ENCODE measurements at regions not wholly inside any gene's neighbourhood (a gene's known extent, or its start where the extent isn't known, plus 50 kb on each side); places are given as distances from the start of the nearest gene placed in this dataset.

DNA sequence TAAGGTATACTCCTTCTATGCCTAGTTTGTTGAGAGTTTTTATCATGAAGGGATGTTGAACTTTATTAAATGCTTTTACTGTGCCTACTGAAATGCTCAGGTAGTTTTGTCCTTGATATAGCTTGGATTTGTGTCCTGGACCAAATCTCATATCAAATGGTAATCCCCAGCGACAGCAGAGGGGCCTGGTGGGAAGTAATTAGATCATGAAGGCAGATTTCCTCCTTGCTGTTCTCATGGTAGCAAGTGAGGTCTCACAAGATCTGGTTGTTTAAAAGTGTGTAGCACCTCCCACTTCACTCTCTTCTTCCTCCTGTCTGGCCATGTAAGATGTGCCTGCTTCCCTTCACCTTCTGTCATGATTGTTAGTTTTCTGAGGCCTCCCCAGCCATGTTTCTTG is 78.2 kb downstream of the KIF2B start:
- H3K4me3 ChIP-seq (IDR thresholded peaks at IDR 0.05; ENCODE audit: insufficient read depth, low read depth, low read length): no peak overlapping the region

DNA sequence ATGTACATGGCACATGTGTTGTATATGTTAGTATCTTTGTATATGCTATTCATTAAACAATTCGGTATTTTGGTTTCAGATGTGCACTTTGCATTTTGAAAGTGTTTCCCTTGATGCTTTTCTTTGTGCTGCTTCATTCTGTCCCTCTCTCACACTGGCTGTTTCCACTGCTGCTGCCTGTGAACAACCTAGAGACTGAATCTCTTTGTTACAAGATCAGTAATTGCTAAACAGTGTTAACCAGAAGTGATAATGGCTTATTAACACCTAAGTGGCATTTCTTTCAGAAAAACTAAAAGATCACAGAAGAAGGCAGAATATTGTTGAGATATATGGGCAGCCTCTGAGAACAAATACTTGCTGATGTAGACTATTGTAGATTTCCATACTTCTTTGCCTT is 84.7 kb downstream of the KIF2B start:
- no peak overlapping the region for H2AFZ ChIP-seq (ENCODE audit: low read depth)

More for the DNA sequence above, 78.2 kb downstream of the KIF2B start:
- Histone ChIP-seq H4K20me1 (ENCODE audit: insufficient read depth) (no peaks in the 10 kb centered on the region), H3K27ac (no peak overlapping the region), H3K27me3 (ENCODE audit: insufficient read depth, low read depth) (no peaks in the 10 kb centered on the region), H3K36me3 (ENCODE audit: insufficient read depth) (no peaks in the 10 kb centered on the region), H3K4me2 (no peak overlapping the region), H3K4me1 (ENCODE audit: low read depth, poor library complexity, severe bottlenecking) (no peaks in the 10 kb centered on the region), H3K9ac (no peak overlapping the region), H2AFZ (ENCODE audit: low read depth) (no peak overlapping the region), H3K79me2 (ENCODE audit: insufficient read depth, low read depth) (no peaks in the 10 kb centered on the region)
- TF ChIP-seq, protein P1, sequence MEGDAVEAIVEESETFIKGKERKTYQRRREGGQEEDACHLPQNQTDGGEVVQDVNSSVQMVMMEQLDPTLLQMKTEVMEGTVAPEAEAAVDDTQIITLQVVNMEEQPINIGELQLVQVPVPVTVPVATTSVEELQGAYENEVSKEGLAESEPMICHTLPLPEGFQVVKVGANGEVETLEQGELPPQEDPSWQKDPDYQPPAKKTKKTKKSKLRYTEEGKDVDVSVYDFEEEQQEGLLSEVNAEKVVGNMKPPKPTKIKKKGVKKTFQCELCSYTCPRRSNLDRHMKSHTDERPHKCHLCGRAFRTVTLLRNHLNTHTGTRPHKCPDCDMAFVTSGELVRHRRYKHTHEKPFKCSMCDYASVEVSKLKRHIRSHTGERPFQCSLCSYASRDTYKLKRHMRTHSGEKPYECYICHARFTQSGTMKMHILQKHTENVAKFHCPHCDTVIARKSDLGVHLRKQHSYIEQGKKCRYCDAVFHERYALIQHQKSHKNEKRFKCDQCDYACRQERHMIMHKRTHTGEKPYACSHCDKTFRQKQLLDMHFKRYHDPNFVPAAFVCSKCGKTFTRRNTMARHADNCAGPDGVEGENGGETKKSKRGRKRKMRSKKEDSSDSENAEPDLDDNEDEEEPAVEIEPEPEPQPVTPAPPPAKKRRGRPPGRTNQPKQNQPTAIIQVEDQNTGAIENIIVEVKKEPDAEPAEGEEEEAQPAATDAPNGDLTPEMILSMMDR (conservative IDR thresholded peaks at IDR 0.05; ENCODE audit: low read depth, low read length): no peak

DNA sequence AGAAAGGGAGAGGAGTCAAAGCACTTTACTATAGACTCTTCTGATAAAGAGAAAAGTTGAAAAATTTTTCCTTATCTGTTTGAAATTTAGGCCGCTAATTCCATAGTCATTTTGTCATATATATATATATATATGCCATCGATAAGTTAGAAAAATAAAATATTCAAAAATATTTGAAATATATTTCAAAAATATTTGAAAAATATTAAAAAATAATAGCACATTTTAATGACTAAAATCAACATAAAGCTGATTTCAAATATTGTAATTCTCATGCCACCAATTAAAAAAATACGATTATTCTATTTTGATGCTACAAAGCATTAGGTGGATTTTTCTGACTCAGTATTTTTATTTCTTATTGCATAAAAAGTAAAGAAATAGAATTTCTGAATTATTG is 87.1 kb downstream of the KIF2B start:
- no peaks in the 10 kb centered on the region for H3K4me1 ChIP-seq (ENCODE audit: low read depth, poor library complexity, severe bottlenecking)
- no peak overlapping the region for H3K9ac ChIP-seq
- no peaks in the 10 kb centered on the region for H4K20me1 ChIP-seq (ENCODE audit: insufficient read depth)
- H3K4me2 ChIP-seq: no peak overlapping the region
- H3K4me3 ChIP-seq (IDR thresholded peaks at IDR 0.05; ENCODE audit: insufficient read depth, low read depth, low read length): no peak overlapping the region
- TF ChIP-seq, protein P1 (conservative IDR thresholded peaks at IDR 0.05; ENCODE audit: low read depth, low read length): no peak
- H3K27me3 ChIP-seq (ENCODE audit: insufficient read depth, low read depth): no peaks in the 10 kb centered on the region
- H3K79me2 ChIP-seq (ENCODE audit: insufficient read depth, low read depth): no peaks in the 10 kb centered on the region
- H2AFZ ChIP-seq (ENCODE audit: low read depth): no peak overlapping the region
- no peak overlapping the region for H3K27ac ChIP-seq
- no peaks in the 10 kb centered on the region for H3K36me3 ChIP-seq (ENCODE audit: insufficient read depth)

More for the DNA sequence above, 84.7 kb downstream of the KIF2B start:
- Histone ChIP-seq H3K4me2 (no peak overlapping the region), H3K9ac (no peak overlapping the region), H3K27ac (no peak overlapping the region), H3K4me1 (ENCODE audit: low read depth, poor library complexity, severe bottlenecking) (no peaks in the 10 kb centered on the region), H3K79me2 (ENCODE audit: insufficient read depth, low read depth) (no peaks in the 10 kb centered on the region), H3K27me3 (ENCODE audit: insufficient read depth, low read depth) (no peaks in the 10 kb centered on the region), H4K20me1 (ENCODE audit: insufficient read depth) (no peaks in the 10 kb centered on the region), H3K4me3 (IDR thresholded peaks at IDR 0.05; ENCODE audit: insufficient read depth, low read depth, low read length) (no peak overlapping the region), H3K36me3 (ENCODE audit: insufficient read depth) (no peaks in the 10 kb centered on the region)
- TF ChIP-seq, protein P1 (conservative IDR thresholded peaks at IDR 0.05; ENCODE audit: low read depth, low read length): no peak

DNA sequence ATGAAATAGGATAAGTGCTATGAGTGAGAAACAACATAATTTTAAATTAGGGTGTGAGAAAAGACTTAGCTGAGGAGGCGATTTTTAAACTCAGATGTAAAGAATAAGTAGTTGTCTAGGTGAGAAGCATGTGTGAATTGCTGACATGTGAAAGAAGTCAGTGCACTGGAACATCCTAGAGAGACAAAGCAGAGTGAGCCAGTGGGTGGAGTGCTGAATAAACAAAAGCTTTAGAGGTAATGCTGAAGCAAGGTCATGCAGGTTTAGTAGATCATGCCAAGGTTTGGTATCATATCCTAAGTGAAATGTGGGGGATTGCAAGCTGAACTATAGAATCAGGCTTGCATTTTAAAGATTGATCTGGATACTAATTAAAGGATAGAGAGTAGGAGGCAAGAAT is 89.4 kb downstream of the KIF2B start:
- Histone ChIP-seq H2AFZ (ENCODE audit: low read depth) (no peak overlapping the region; the same call in 1 of the 2 replicates), H3K36me3 (ENCODE audit: insufficient read depth) (no peaks in the 10 kb centered on the region), H3K27ac (no peak overlapping the region), H4K20me1 (ENCODE audit: insufficient read depth) (no peaks in the 10 kb centered on the region), H3K9ac (no peak overlapping the region), H3K79me2 (ENCODE audit: insufficient read depth, low read depth) (no peaks in the 10 kb centered on the region), H3K4me3 (IDR thresholded peaks at IDR 0.05; ENCODE audit: insufficient read depth, low read depth, low read length) (no peak overlapping the region), H3K4me1 (ENCODE audit: low read depth, poor library complexity, severe bottlenecking) (no peaks in the 10 kb centered on the region), H3K4me2 (no peak overlapping the region), H3K27me3 (ENCODE audit: insufficient read depth, low read depth) (no peaks in the 10 kb centered on the region)
- TF ChIP-seq, protein P1 (conservative IDR thresholded peaks at IDR 0.05; ENCODE audit: low read depth, low read length): no peak

Data from KMS-11 (cell line).